Mesothelial cell of epicardium (in vitro differentiated cells): ENCODE measurements at regions not wholly inside any gene's neighbourhood (a gene's known extent, or its start where the extent isn't known, plus 50 kb on each side); places are given as distances from the start of the nearest gene placed in this dataset.

Experiments
- DNase-seq, 2 experiments: peaks; one replicate each; pipeline ENCODE4 v3.0.0; 2021; ENCODE audit warnings: low spot score in 2 of 2; ENCODE audit not compliant: unreplicated experiment in 2 of 2
- H3K27ac Mint-ChIP-seq: 2 replicates; pipeline ENCODE4 v1.8.0; 2021; ENCODE audit warnings: mixed read lengths
- H3K27me3 Mint-ChIP-seq: 2 replicates; pipeline ENCODE4 v1.8.0; 2021; ENCODE audit warnings: low read depth, mixed read lengths
- H3K36me3 Mint-ChIP-seq: 2 replicates; pipeline ENCODE4 v1.8.0; 2021; ENCODE audit warnings: mixed read lengths
- H3K4me1 Mint-ChIP-seq: 2 replicates; pipeline ENCODE4 v1.8.0; 2021; ENCODE audit warnings: mixed read lengths
- H3K4me3 Mint-ChIP-seq: 2 replicates; pipeline ENCODE4 v1.8.0; 2021; ENCODE audit warnings: mild to moderate bottlenecking, moderate library complexity, mixed read lengths
- H3K9me3 Mint-ChIP-seq: 2 replicates; pipeline ENCODE4 v1.8.0; 2021; ENCODE audit warnings: mixed read lengths
- TF ChIP-seq, protein P1 (sequence below): fragments of 200-600 bp; sonication (generic); IDR thresholded peaks from one replicate; pipeline ENCODE4 v1.5.0; 2021; ENCODE audit warnings: antibody characterized with exemption; ENCODE audit not compliant: unreplicated experiment

DNA sequence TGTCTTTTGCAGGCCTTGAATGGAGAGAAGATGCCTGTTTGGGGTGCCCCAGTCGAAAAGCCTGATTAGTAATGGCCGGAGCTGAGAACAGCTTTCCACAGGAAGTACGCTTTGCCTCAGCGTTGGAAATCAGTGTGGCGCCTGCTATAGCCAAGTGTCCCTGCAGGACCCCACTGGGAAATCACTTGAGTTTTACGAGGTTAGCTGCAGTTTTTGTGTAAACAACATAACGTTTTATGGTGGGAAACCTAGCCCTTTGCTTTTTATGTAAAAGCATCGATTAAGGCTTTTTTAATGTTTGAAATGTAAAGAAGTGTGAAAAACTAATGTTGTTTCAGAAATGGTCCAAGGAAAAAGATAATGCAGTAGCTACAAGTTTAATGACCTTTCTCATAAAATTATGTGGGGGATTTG lies 234.2 kb downstream of the TTC32 start:
- Mint-ChIP-seq H3K27ac (no peak overlapping the region), H3K9me3 (no peaks in the 10 kb centered on the region), H3K4me3 (no peak overlapping the region), H3K4me1 (peaks cover 9% of the 10 kb centered on the region), H3K27me3 (peaks cover 31% of the 10 kb centered on the region), H3K36me3 (no peaks in the 10 kb centered on the region)
- TF ChIP-seq, protein P1, sequence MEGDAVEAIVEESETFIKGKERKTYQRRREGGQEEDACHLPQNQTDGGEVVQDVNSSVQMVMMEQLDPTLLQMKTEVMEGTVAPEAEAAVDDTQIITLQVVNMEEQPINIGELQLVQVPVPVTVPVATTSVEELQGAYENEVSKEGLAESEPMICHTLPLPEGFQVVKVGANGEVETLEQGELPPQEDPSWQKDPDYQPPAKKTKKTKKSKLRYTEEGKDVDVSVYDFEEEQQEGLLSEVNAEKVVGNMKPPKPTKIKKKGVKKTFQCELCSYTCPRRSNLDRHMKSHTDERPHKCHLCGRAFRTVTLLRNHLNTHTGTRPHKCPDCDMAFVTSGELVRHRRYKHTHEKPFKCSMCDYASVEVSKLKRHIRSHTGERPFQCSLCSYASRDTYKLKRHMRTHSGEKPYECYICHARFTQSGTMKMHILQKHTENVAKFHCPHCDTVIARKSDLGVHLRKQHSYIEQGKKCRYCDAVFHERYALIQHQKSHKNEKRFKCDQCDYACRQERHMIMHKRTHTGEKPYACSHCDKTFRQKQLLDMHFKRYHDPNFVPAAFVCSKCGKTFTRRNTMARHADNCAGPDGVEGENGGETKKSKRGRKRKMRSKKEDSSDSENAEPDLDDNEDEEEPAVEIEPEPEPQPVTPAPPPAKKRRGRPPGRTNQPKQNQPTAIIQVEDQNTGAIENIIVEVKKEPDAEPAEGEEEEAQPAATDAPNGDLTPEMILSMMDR, result no peak
- DNase-seq, result no peak

DNA sequence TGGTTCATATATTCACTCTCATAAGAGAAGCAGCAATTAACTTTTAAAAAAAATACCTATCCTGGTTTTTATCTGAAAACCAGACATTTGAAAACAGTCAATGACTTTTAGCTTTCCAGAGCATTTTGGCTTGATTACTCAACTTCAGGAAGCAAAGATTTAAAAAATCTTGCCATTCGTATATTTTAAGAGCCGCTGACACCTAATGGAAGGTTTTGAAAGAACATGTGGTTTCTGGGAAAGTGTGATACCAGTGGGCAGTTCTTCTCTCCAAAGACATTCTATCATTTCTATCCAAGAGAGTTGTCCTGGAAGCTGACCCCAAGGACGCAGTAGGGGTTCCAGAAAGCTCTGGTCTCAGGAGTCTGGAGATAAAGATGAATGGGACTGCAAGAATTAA lies 234.7 kb downstream of the TTC32 start:
- H3K9me3 Mint-ChIP-seq, result no peaks in the 10 kb centered on the region
- no peak overlapping the region for H3K4me3 Mint-ChIP-seq
- TF ChIP-seq, protein P1, result no peak
- peaks cover 9% of the 10 kb centered on the region for H3K4me1 Mint-ChIP-seq
- peaks cover 29% of the 10 kb centered on the region for H3K27me3 Mint-ChIP-seq
- DNase-seq, result no peak
- no peaks in the 10 kb centered on the region for H3K36me3 Mint-ChIP-seq
- no peak overlapping the region for H3K27ac Mint-ChIP-seq

DNA sequence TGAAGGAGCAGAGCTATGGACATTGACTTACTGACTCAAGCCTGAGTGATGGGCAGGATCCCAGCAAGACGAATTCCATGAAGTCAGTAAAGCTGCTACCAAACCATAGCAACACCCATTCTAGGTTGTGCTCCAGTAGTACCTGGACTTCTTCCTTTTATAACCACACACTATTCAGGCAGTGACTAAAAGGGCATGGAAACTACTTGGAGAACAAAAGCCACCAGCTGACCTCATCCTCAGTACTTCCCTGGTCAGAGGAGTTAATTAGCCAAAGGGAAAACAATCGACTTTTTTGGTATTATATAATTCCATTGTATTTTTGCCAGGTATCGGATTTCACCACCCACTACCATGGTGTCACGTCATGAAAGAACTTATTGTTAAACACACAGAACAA lies 237.1 kb downstream of the TTC32 start:
- no peaks in the 10 kb centered on the region for H3K9me3 Mint-ChIP-seq
- H3K4me1 Mint-ChIP-seq, result peaks cover 9% of the 10 kb centered on the region
- H3K27me3 Mint-ChIP-seq, result peaks cover 15% of the 10 kb centered on the region
- H3K4me3 Mint-ChIP-seq, result no peak overlapping the region
- TF ChIP-seq, protein P1, result no peak
- no peak for DNase-seq
- no peaks in the 10 kb centered on the region for H3K36me3 Mint-ChIP-seq
- H3K27ac Mint-ChIP-seq, result no peak overlapping the region

DNA sequence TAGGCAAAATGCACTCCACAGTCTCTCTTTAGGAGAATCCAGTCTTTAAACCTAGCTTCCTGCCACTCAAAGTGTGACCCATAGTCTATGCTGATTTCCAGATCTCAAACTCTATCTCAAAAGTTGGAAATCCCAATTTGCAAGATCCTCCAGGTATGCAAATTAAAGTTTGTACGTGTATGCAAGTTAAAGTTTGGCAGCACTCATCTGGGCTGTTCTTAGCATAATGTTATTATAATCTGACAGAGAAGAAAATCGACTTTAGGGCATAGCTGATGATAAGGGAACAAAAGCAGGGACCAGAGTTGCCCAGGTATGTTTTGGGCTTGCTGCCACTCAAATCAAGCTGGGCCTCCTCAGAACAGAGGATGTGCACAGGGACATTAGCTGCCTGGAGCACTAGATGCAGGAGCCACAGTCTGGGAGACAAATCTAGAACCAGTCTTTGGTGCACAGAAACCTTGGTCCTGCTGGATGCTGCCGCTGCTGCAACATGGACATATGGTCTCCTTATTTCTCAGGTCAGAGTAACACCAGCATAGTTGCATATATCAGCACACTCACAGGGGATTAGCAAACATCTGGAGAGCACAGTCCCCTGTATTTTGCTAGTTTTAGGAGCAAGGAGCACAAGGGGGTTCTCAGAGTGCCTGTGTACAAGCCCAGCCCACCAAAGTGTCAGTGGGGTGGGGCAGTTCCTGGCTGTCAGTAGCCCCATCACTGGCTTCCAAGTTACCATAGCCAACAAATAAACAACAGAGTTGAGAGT lies 242.6 kb downstream of the TTC32 start:
- no peak for DNase-seq
- no peak overlapping the region for H3K4me3 Mint-ChIP-seq
- H3K9me3 Mint-ChIP-seq, result no peaks in the 10 kb centered on the region
- no peak overlapping the region for H3K27ac Mint-ChIP-seq
- TF ChIP-seq, protein P1, result no peak
- no peaks in the 10 kb centered on the region for H3K27me3 Mint-ChIP-seq
- H3K4me1 Mint-ChIP-seq, result no peaks in the 10 kb centered on the region
- H3K36me3 Mint-ChIP-seq, result no peaks in the 10 kb centered on the region

DNA sequence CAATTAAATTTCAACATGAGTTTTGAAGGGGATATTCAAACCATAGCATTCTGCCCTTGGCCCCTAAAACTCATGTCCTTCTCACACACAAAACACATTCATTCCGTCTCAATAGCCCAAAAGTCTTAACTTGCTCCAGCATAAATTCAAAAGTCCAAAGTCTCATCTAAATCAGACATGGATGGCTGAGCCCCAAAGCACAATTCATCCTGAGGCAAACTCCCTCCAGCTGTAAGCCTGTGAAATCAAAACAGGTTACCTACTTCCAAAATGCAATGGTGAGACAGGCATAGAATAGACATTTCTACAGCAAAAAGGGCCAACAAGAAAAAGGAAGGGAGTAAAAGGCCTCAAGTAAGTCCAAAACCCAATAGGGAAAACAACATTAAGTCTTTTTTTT lies 245.8 kb downstream of the TTC32 start:
- Mint-ChIP-seq H3K36me3 (no peaks in the 10 kb centered on the region), H3K4me3 (no peak overlapping the region), H3K27ac (no peak overlapping the region), H3K27me3 (peaks cover 1% of the 10 kb centered on the region), H3K9me3 (no peaks in the 10 kb centered on the region), H3K4me1 (no peaks in the 10 kb centered on the region)
- no peak for DNase-seq
- TF ChIP-seq, protein P1, result no peak
